Left ventricle myocardium inferior (tissue), 1 donor: ENCODE measurements at regions not wholly inside any gene's neighbourhood (a gene's known extent, or its start where the extent isn't known, plus 50 kb on each side); places are given as distances from the start of the nearest gene placed in this dataset.

Experiments
- DNase-seq: peaks from one replicate; pipeline ENCODE4 v3.0.0-alpha.2; 2020
- H3K27ac ChIP-seq: fragments of 200-600 bp; replicated peaks from 2 replicates; pipeline ENCODE4 v1.8.0; 2021
- H3K27me3 ChIP-seq: fragments of 200-600 bp; 2 replicates; pipeline ENCODE4 v1.8.0; 2021; ENCODE audit warnings: low read depth
- H3K36me3 ChIP-seq: fragments of 200-600 bp; 2 replicates; pipeline ENCODE4 v1.8.0; 2021
- H3K4me1 ChIP-seq: fragments of 200-600 bp; 2 replicates; pipeline ENCODE4 v1.8.0; 2021
- H3K4me3 ChIP-seq: fragments of 200-600 bp; 2 replicates; pipeline ENCODE4 v1.8.0; 2021; ENCODE audit warnings: mild to moderate bottlenecking, moderate library complexity
- H3K9me3 ChIP-seq: fragments of 200-600 bp; replicated peaks from 2 replicates; pipeline ENCODE4 v1.8.0; 2021
- intact Hi-C: fragments of 100-400 bp; cut with micrococcal nuclease; formaldehyde crosslinking; loops from one replicate; pipeline ENCODE4 v1.11.0; 2022
- TF ChIP-seq, protein P1 (sequence below): fragments of 200-600 bp; IDR thresholded peaks from 2 replicates; pipeline ENCODE4 v1.8.0; 2021; ENCODE audit warnings: antibody characterized with exemption, mild to moderate bottlenecking, borderline replicate concordance
- donor health status: DM: no; HTN: yes; CAD: no; lungs with severe emphysema.

DNA sequence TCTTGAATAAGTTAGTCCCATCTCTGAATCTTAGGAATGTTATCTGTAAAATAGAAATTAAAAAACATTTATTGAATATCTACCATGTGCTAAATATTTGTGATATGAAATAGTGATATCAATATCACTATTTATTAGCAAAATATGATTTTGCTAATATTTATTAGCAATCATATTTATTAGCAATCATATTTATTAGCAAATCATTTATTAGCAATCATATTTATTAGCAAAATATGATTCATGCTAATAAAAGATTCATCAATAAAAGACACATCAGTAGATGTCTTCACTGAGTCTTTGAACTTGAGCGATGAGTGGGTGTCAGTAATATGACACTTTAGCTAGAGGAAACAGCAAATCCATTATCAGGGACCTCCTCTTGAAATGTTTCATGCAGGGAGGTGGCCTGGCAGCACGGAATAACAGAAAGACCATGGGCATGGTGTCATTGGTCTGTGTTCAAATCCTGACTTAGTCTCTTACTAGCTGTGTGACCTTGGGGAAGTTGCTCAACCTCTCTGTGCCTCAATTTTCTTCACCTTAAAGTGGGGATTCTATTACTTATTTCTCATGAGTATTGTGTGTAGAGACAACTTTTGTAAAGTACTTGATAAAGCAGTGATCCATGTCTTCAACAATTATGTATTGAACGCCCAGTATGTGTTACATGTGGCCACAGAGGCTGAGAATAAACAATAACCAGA lies 456.2 kb upstream of the MEX3C start:
- TF ChIP-seq, protein P1, sequence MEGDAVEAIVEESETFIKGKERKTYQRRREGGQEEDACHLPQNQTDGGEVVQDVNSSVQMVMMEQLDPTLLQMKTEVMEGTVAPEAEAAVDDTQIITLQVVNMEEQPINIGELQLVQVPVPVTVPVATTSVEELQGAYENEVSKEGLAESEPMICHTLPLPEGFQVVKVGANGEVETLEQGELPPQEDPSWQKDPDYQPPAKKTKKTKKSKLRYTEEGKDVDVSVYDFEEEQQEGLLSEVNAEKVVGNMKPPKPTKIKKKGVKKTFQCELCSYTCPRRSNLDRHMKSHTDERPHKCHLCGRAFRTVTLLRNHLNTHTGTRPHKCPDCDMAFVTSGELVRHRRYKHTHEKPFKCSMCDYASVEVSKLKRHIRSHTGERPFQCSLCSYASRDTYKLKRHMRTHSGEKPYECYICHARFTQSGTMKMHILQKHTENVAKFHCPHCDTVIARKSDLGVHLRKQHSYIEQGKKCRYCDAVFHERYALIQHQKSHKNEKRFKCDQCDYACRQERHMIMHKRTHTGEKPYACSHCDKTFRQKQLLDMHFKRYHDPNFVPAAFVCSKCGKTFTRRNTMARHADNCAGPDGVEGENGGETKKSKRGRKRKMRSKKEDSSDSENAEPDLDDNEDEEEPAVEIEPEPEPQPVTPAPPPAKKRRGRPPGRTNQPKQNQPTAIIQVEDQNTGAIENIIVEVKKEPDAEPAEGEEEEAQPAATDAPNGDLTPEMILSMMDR: no peak
- intact Hi-C loops: no loop called here
- H3K27ac ChIP-seq: no peak overlapping the region
- H3K36me3 ChIP-seq: no peaks in the 10 kb centered on the region
- H3K4me1 ChIP-seq: no peaks in the 10 kb centered on the region
- H3K4me3 ChIP-seq: no peak overlapping the region
- peaks cover 76% of the 10 kb centered on the region for H3K27me3 ChIP-seq
- H3K9me3 ChIP-seq: no peaks in the 10 kb centered on the region
- DNase-seq: no peak

- TF ChIP-seq, protein P1: no peak
- Histone ChIP-seq H3K9me3 (no peaks in the 10 kb centered on the region), H3K4me3 (no peak overlapping the region), H3K36me3 (no peaks in the 10 kb centered on the region), H3K4me1 (no peaks in the 10 kb centered on the region), H3K27me3 (peaks cover 86% of the 10 kb centered on the region), H3K27ac (no peak overlapping the region)
- DNase-seq: no peak
- intact Hi-C loops: no loop called here
These were observed 457.2 kb upstream of the MEX3C start for GRCh38 chr18:51654488-51655326.

GRCh38 chr18:51655327-51655698 lies 457.8 kb upstream of the MEX3C start:
- Histone ChIP-seq H3K27ac (no peak overlapping the region), H3K27me3 (peaks cover 92% of the 10 kb centered on the region), H3K4me3 (no peak overlapping the region), H3K4me1 (no peaks in the 10 kb centered on the region), H3K9me3 (no peaks in the 10 kb centered on the region), H3K36me3 (no peaks in the 10 kb centered on the region)
- TF ChIP-seq, protein P1: no peak
- DNase-seq: no peak
- intact Hi-C loops: no loop called here

DNA sequence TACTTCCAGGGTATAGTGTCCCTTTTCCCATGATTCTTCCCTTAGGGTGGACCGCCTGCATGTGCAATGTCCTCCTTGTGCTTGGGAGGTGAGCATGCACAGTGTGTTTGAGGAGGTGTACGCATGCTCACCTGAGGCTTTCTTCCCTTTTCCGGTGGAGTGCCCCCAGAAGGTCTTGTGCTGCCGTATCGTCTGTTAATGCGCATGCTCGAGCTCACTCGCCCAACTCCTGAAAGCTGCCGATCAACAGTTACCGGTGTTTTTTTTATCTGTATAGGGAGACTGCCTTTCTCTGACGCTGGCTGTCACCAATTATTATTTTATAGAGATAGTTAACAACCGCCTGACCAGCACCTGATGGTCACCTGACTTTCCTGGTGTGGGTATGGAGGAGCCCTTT lies 458.8 kb upstream of the MEX3C start:
- H3K36me3 ChIP-seq: no peaks in the 10 kb centered on the region
- H3K27ac ChIP-seq: no peak overlapping the region
- no peak for DNase-seq
- H3K4me3 ChIP-seq: no peak overlapping the region
- intact Hi-C loops: no loop called here
- TF ChIP-seq, protein P1: no peak
- H3K9me3 ChIP-seq: no peaks in the 10 kb centered on the region
- H3K27me3 ChIP-seq: peaks cover 97% of the 10 kb centered on the region
- H3K4me1 ChIP-seq: no peaks in the 10 kb centered on the region

DNA sequence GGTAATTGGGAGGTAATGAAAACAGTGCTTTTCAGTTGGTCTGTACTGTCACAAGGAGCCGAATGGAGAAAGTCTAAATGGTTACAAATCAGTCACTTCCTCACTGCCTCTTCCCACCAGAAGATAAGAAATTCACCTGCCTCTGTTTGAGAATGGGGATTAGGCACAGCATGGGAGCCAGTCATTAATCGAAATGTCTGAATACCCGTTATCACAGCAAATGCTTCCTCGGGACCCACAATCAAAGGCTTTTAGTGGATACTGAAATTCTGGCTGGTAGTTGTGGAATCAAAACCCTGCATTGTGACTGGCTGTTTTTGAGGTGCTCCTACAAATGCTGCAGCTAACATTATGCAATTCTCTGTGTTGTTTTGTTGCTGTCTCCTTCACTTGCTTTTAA lies 461.0 kb upstream of the MEX3C start:
- TF ChIP-seq, protein P1: no peak
- intact Hi-C loops: no loop called here
- Histone ChIP-seq H3K9me3 (no peaks in the 10 kb centered on the region), H3K4me1 (no peaks in the 10 kb centered on the region), H3K4me3 (no peak overlapping the region), H3K36me3 (no peaks in the 10 kb centered on the region), H3K27me3 (peaks cover 90% of the 10 kb centered on the region), H3K27ac (no peak overlapping the region)
- no peak for DNase-seq
